Osteocyte (in vitro differentiated cells): ENCODE measurements at regions not wholly inside any gene's neighbourhood (a gene's known extent, or its start where the extent isn't known, plus 50 kb on each side); places are given as distances from the start of the nearest gene placed in this dataset.

Experiments
- DNase-seq: peaks from one replicate; pipeline ENCODE4 v3.0.0; 2021; ENCODE audit warnings: mixed read lengths; ENCODE audit not compliant: unreplicated experiment; ENCODE audit errors: extremely low spot score
- H3K27ac Mint-ChIP-seq: one replicate; pipeline ENCODE4 v1.8.0; 2021; ENCODE audit warnings: mild to moderate bottlenecking, mixed read lengths; ENCODE audit not compliant: unreplicated experiment
- H3K27me3 Mint-ChIP-seq: one replicate; pipeline ENCODE4 v1.8.0; 2021; ENCODE audit warnings: mixed read lengths; ENCODE audit not compliant: unreplicated experiment
- H3K36me3 Mint-ChIP-seq: one replicate; pipeline ENCODE4 v1.8.0; 2021; ENCODE audit warnings: mixed read lengths; ENCODE audit not compliant: unreplicated experiment
- H3K4me1 Mint-ChIP-seq: one replicate; pipeline ENCODE4 v1.8.0; 2021; ENCODE audit warnings: mixed read lengths; ENCODE audit not compliant: unreplicated experiment
- H3K4me3 Mint-ChIP-seq: one replicate; pipeline ENCODE4 v1.8.0; 2021; ENCODE audit warnings: mild to moderate bottlenecking, moderate library complexity, mixed read lengths; ENCODE audit not compliant: unreplicated experiment
- H3K9me3 Mint-ChIP-seq: one replicate; pipeline ENCODE4 v1.8.0; 2021; ENCODE audit warnings: mixed read lengths; ENCODE audit not compliant: unreplicated experiment
- CTCF ChIP-seq: fragments of 200-600 bp; sonication (generic); IDR thresholded peaks from 2 replicates; pipeline ENCODE4 v1.5.0; 2021; ENCODE audit warnings: antibody characterized with exemption, mild to moderate bottlenecking, moderate library complexity

- TF ChIP-seq CTCF = no peak
- no peak for DNase-seq
- Mint-ChIP-seq H3K4me3 (no peak overlapping the region), H3K27me3 (no peaks in the 10 kb centered on the region), H3K27ac (no peak overlapping the region), H3K36me3 (no peaks in the 10 kb centered on the region), H3K4me1 (no peaks in the 10 kb centered on the region), H3K9me3 (no peaks in the 10 kb centered on the region)
Observed at GRCh38 chr17:71966055-71966454, 154.8 kb upstream of the SOX9 start.

- Mint-ChIP-seq H3K4me1 (no peaks in the 10 kb centered on the region), H3K4me3 (no peak overlapping the region), H3K36me3 (no peaks in the 10 kb centered on the region), H3K27me3 (no peaks in the 10 kb centered on the region), H3K27ac (no peak overlapping the region), H3K9me3 (no peaks in the 10 kb centered on the region)
- no peak for TF ChIP-seq CTCF
- DNase-seq = no peak
Observed at GRCh38 chr17:71966459-71967313, 154.1 kb upstream of the SOX9 start.

- TF ChIP-seq CTCF = no peak
- H3K27ac Mint-ChIP-seq = no peak overlapping the region
- no peaks in the 10 kb centered on the region for H3K9me3 Mint-ChIP-seq
- no peak for DNase-seq
- no peaks in the 10 kb centered on the region for H3K36me3 Mint-ChIP-seq
- no peak overlapping the region for H3K4me3 Mint-ChIP-seq
- H3K4me1 Mint-ChIP-seq = no peaks in the 10 kb centered on the region
- H3K27me3 Mint-ChIP-seq = no peaks in the 10 kb centered on the region
Observed at GRCh38 chr17:71969500-71969899, 151.3 kb upstream of the SOX9 start.

GRCh38 chr17:71970312-71970711, 150.5 kb upstream of the SOX9 start:
- TF ChIP-seq CTCF = no peak
- Mint-ChIP-seq H3K36me3 (no peaks in the 10 kb centered on the region), H3K27ac (no peak overlapping the region), H3K27me3 (no peaks in the 10 kb centered on the region), H3K4me3 (no peak overlapping the region), H3K9me3 (no peaks in the 10 kb centered on the region), H3K4me1 (peaks cover 6% of the 10 kb centered on the region)
- no peak for DNase-seq

- no peak for TF ChIP-seq CTCF
- no peak overlapping the region for H3K4me3 Mint-ChIP-seq
- H3K36me3 Mint-ChIP-seq = no peaks in the 10 kb centered on the region
- no peak for DNase-seq
- H3K9me3 Mint-ChIP-seq = no peaks in the 10 kb centered on the region
- H3K27ac Mint-ChIP-seq = no peak overlapping the region
- no peaks in the 10 kb centered on the region for H3K27me3 Mint-ChIP-seq
- peaks cover 17% of the 10 kb centered on the region for H3K4me1 Mint-ChIP-seq
Observed at GRCh38 chr17:71974051-71974450, 146.8 kb upstream of the SOX9 start.
